Heart left ventricle (tissue), 16 donors: ENCODE measurements at regions not wholly inside any gene's neighbourhood (a gene's known extent, or its start where the extent isn't known, plus 50 kb on each side); places are given as distances from the start of the nearest gene placed in this dataset.
A peak's percentile ranks its signal among the peaks of the same experiment; 100 is the strongest.

Source experiments
- ATAC-seq, 4 donors: fragments of 200-7000 bp; cut with Tn5 transposase; one replicate each; pipeline ENCODE4 v1.9.1; 2020 to 2022; ENCODE audit warnings: moderate library complexity in 4 of 4, mild to moderate bottlenecking in 3 of 4, moderate number of reproducible peaks in 1 of 4
- DNase-seq, 5 donors: peaks; one replicate each; pipeline ENCODE4 v3.0.0-alpha.2; 2020
- H3K27ac ChIP-seq, 12 donors: fragments of 200-600 bp; sonication (generic) in 4 of 12; one replicate each; pipeline versions ENCODE4 v1.5.0 to v1.8.0; 2016 to 2022; ENCODE audit warnings: mild to moderate bottlenecking in 2 of 12
- H3K27me3 ChIP-seq, 9 donors: fragments of 200-600 bp; sonication (generic) in 2 of 9; one replicate each; pipeline versions ENCODE4 v1.5.1 to v1.8.0; 2016 to 2022; ENCODE audit warnings: mild to moderate bottlenecking in 3 of 9
- H3K36me3 ChIP-seq, 9 donors: fragments of 200-600 bp; sonication (generic) in 2 of 9; one replicate each; pipeline versions ENCODE4 v1.5.0 to v1.8.0; 2018 to 2022; ENCODE audit warnings: mild to moderate bottlenecking in 2 of 9
- H3K4me1 ChIP-seq, 12 donors: fragments of 200-600 bp; sonication (generic) in 4 of 12; one replicate each; pipeline versions ENCODE4 v1.5.0 to v1.8.0; 2016 to 2022; ENCODE audit warnings: mild to moderate bottlenecking in 3 of 12
- H3K4me3 ChIP-seq, 12 donors: fragments of 200-600 bp; sonication (generic) in 4 of 12; one replicate each; pipeline versions ENCODE4 v1.5.0 to v1.8.0; 2017 to 2022; ENCODE audit warnings: mild to moderate bottlenecking in 9 of 12, moderate library complexity in 4 of 12
- H3K9me3 ChIP-seq, 12 donors: fragments of 200-600 bp; sonication (generic) in 4 of 12; one replicate each; pipeline versions ENCODE4 v1.5.0 to v1.8.0; 2016 to 2022; ENCODE audit warnings: mild to moderate bottlenecking in 1 of 12
- CTCF ChIP-seq, 12 donors: fragments of 200-600 bp; sonication (generic) in 4 of 12; IDR thresholded peaks; one replicate each; pipeline versions ENCODE4 v1.5.0 to v1.8.0; 2018 to 2022; ENCODE audit warnings: antibody characterized with exemption in 12 of 12, mild to moderate bottlenecking in 5 of 12
- POLR2A ChIP-seq, 2 donors: fragments of 450-650 bp; IDR thresholded peaks; one replicate each; pipeline ENCODE4 v1.6.1; 2017; ENCODE audit warnings: antibody characterized with exemption in 2 of 2, mild to moderate bottlenecking in 2 of 2, moderate library complexity in 2 of 2
- WGBS, 4 donors: extraction: QIAGEN DNeasy Blood & Tissue Kit in 2 of 4; methylation state at CpG; one replicate each; pipeline versions ENCODE4 v1.1.5 to v1.1.7; 2013 to 2018; 5-methylcytosine and 5-hydroxymethylcytosine counted together
- intact Hi-C, 10 donors: fragments of 100-400 bp; cut with DNase I; formaldehyde crosslinking; loops; one replicate each; pipeline versions ENCODE4 v1.11.1 to v1.14.2; 2022
- donor health status: ischemic (EF 13 %, LVEDD 7.1; RV severe dilation, severe dysfunction).
- donor health status: healthy with polysubstance abuse.
- donor health status: DM: no; HTN: yes; CAD: no.
- donor health status: DM: no; HTN: no; CAD: no.
- donor health status: ischemic (EF 25% LVEDD 6.9; RV normal size, moderate dysfunction).
- donor health status: ischemic (EF 25% LVEDD 5.7; RV mildly dilated, moderate dysfunction).
- donor health status: healthy.
- donor health status: DM: yes; HTN: yes; CAD: no.
- donor health status: ischemic (EF 35%, LVEDD 5.7; RV mildly dilated, moderate dysfunction).
- donor health status: nonischemic (EF 11% LVEDD 7.7; RV severe dilation, severe dysfunction).
- donor health status: DM: yes; HTN: yes; CAD: no.
- donor health status: PGD.
- donor health status: ischemic (EF 29% LVEDD 5.4; RV normal size, mild dysfunction).
- donor health status: nonischemic (EF 23%, LVEDD 6.1; RV moderate dilation, normal function).

GRCh38 chr11:32172848-32173834 is 82.3 kb downstream of the RCN1 start:
- no peaks in the 10 kb centered on the region for H3K9me3 ChIP-seq
- H3K36me3 ChIP-seq: no peaks in the 10 kb centered on the region
- H3K4me3 ChIP-seq: peak overlapping the region in 9 of 12 donors; percentile 33 to 52 (median 40)
- intact Hi-C loops: loop anchor here in 9 of 10 donors (1.0 to 10.0 kb wide), 9 partner anchors 120 to 1068 kb away; no protein-coding TSS in a partner anchor
- peaks cover 0 to 7% (median 0%) of the 10 kb centered on the region in 9 donors for H3K27me3 ChIP-seq
- peaks cover 0 to 9% (median 0%) of the 10 kb centered on the region in 12 donors for H3K4me1 ChIP-seq
- WGBS, 4 donors: 31 to 39% (median 35%) methylated on average over 16 to 22 of the region's 22 CpGs
- peak; percentile 47 to 73 (median 54) for DNase-seq
- peak; percentile 76 to 91 (median 86) for ATAC-seq
- TF ChIP-seq POLR2A (IDR thresholded peaks at IDR 0.05) (no peak), CTCF (IDR thresholded peaks at IDR 0.05) (peak; percentile 46 to 76 (median 69))
- peak overlapping the region in 2 of 12 donors; percentile 9 to 50 for H3K27ac ChIP-seq

GRCh38 chr11:32173977-32174376 is 83.1 kb downstream of the RCN1 start:
- Histone ChIP-seq H3K9me3 (no peaks in the 10 kb centered on the region), H3K27me3 (peaks cover 0 to 7% (median 0%) of the 10 kb centered on the region in 9 donors), H3K27ac (no peak overlapping the region), H3K36me3 (no peaks in the 10 kb centered on the region), H3K4me1 (peaks cover 0 to 9% (median 0%) of the 10 kb centered on the region in 12 donors), H3K4me3 (no peak overlapping the region)
- TF ChIP-seq CTCF (IDR thresholded peaks at IDR 0.05): no peak
- no peak for TF ChIP-seq POLR2A (IDR thresholded peaks at IDR 0.05)
- no peak for ATAC-seq
- intact Hi-C loops: loop anchor here in 9 of 10 donors (1.0 to 10.0 kb wide), 9 partner anchors 121 to 1069 kb away; no protein-coding TSS in a partner anchor
- DNase-seq: no peak

- Histone ChIP-seq H3K36me3 (no peaks in the 10 kb centered on the region), H3K4me1 (peaks cover 0 to 9% (median 0%) of the 10 kb centered on the region in 12 donors), H3K27me3 (peaks cover 0 to 7% (median 0%) of the 10 kb centered on the region in 9 donors), H3K27ac (no peak overlapping the region), H3K4me3 (no peak overlapping the region), H3K9me3 (no peaks in the 10 kb centered on the region)
- ATAC-seq (peak in 3 of 4 donors; percentile 62 to 78 (median 74)), DNase-seq (peak in 4 of 5 donors; percentile 54 to 70 (median 66))
- intact Hi-C loops: loop anchor here in 8 of 10 donors (1.0 to 10.0 kb wide), 11 partner anchors 124 to 1072 kb away; no protein-coding TSS in a partner anchor
- no peak for TF ChIP-seq POLR2A (IDR thresholded peaks at IDR 0.05)
- peak; percentile 82 to 96 (median 88) for TF ChIP-seq CTCF (IDR thresholded peaks at IDR 0.05)
- WGBS, 4 donors: 37 to 39% (median 38%) methylated on average over 8 of the region's 8 CpGs
These were observed 85.5 kb downstream of the RCN1 start for GRCh38 chr11:32176223-32176934.
